LNCAP (cell line): ENCODE measurements at regions not wholly inside any gene's neighbourhood (a gene's known extent, or its start where the extent isn't known, plus 50 kb on each side); places are given as distances from the start of the nearest gene placed in this dataset.

Experiments
- TF ChIP-seq, protein P1 (sequence below): fragments of 450-650 bp; IDR thresholded peaks from 2 replicates; pipeline ENCODE4 v1.5.1; 2017; ENCODE audit warnings: mild to moderate bottlenecking

DNA sequence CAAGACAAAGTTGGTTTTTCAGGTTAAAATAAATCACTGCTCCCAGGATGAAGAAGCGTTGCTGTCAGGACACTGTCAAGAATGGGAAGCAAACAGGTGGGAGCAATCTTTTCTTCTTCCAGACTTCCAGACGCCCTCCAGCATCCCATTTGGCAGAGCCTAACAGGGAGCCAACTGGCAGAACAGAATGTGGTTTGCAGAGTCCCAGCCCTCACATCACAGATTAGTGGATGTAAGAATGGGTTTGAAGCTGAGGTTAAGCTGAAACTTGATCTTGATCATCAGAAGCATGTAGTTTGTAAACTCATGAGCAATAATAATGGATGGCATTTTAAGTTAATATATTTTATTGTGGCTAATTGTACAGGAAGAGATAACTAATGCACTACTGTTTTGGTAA is 636.4 kb downstream of the SLC6A15 start:
- TF ChIP-seq, protein P1, sequence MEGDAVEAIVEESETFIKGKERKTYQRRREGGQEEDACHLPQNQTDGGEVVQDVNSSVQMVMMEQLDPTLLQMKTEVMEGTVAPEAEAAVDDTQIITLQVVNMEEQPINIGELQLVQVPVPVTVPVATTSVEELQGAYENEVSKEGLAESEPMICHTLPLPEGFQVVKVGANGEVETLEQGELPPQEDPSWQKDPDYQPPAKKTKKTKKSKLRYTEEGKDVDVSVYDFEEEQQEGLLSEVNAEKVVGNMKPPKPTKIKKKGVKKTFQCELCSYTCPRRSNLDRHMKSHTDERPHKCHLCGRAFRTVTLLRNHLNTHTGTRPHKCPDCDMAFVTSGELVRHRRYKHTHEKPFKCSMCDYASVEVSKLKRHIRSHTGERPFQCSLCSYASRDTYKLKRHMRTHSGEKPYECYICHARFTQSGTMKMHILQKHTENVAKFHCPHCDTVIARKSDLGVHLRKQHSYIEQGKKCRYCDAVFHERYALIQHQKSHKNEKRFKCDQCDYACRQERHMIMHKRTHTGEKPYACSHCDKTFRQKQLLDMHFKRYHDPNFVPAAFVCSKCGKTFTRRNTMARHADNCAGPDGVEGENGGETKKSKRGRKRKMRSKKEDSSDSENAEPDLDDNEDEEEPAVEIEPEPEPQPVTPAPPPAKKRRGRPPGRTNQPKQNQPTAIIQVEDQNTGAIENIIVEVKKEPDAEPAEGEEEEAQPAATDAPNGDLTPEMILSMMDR = no peak

DNA sequence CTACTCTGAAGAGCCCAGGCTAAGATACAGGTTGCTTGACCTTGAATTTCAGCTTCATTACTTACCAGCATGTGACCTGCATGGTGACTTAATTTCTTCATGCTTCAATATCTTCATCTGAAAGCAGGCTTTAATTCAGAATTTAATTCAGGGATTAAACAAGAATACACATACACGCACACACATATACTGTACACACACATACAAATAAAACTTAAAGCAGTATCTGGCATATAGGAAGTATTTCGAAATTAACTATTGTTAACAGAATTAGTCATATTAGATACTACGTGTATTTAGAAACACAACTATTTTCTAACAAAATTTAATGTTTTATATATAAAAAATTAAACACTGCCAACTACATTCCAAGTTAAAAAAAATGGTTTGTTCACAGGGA is 640.3 kb downstream of the SLC6A15 start:
- TF ChIP-seq, protein P1 = no peak

DNA sequence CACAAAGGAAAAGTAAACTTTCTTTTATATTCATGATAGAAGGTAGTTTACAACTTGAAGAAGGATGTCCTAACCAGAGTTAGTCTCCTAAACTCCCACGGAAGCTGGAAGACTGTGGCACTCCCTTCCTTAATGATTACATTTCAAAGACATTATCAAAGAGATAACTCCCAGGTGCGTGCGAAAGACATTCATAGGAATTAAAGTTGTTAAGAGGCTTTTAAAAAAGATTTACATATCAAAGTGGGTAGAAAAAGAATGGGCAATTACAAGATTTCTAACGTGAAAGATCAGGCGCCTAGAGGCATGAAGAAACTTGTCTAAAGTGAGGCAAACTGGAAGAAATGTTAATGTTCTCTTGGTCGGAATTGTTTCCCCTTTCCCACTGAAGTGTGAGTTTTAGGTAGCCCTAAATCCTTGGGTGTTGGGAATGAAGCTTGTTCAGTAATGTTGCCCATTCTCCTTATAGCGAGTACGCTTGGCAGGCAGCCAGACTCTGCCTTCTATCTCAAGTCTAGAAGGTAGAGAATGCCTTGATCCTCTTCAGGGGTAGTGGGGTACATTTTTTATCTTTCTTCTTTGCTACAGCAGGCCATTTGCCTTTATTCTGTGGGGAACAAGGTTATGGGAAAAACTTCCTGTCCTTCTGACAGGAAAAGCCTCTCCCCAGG is 642.0 kb downstream of the SLC6A15 start:
- TF ChIP-seq, protein P1 = no peak

DNA sequence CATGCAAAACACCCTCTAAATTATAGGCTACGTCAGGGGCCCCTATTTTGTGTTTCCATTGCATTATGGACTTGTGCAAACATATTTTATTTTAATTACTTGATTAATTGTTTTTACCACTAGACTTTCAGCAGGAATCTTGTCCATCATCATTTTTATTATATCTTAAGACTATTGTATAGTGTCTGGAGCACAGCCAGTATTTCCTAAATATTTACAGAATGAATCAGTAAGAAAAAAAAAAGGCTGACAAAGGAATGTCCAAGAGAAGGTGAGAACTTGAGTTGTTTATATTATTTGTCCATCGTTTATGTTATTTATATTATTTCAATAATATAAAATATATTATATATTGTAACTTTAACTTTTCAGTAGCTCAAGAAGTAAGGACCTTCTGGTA is 664.7 kb downstream of the SLC6A15 start:
- TF ChIP-seq, protein P1 = no peak

DNA sequence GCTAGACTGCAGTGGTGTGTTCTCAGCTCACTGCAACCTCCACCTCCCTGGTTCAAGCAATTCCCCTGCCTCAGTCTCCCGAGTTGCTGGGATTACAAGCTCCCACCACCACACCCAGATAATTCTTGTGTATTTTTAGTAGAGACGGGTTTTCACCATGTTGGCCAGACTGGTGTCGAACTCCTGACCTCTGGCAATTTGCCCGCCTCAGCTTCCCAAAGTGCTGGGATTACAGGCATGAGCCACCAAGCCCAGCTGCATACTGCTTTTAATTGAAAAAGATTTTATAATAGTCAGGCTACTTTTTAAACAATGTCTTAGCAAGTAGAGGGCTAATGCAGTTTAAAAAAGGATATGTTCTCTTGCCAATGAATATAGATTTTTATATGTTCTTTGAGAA is 668.9 kb downstream of the SLC6A15 start:
- TF ChIP-seq, protein P1 = no peak

DNA sequence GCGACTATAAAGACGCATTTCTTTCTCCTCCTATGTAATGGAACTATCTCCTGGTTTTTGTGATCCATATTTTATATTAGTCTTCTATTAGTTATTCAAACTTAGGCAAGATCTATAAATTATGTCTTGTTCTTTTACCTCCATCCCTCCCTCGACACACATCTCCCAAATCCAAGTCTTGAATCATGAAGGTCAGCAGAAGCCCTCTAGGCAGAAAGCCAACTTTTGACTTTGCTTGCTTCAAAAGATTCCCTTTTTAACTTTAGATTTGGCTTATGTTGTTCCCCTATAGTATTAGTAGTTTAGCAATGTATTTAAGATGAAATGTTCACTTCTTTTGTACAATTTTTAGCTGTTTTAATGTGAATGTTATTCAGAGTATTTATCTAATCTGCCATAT is 689.8 kb downstream of the SLC6A15 start:
- TF ChIP-seq, protein P1 = no peak

DNA sequence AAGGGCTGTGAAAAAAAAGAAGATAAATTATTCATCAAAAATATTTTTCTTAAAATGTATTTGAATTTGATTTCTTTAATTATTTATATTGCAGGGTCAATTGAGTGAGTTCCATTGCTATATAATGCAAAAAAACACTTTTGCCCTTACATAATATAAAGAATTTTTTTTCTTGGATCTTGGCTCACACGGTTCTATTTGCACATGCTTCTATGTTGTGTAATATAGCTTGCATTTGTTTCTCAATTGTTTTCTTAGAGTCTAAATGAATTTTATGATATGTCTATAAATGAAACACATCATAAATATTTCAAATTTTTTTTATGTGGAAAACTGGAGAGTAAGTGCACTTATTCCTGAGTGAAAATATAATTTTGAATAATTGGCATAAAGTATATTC is 694.2 kb downstream of the SLC6A15 start:
- TF ChIP-seq, protein P1 = no peak

DNA sequence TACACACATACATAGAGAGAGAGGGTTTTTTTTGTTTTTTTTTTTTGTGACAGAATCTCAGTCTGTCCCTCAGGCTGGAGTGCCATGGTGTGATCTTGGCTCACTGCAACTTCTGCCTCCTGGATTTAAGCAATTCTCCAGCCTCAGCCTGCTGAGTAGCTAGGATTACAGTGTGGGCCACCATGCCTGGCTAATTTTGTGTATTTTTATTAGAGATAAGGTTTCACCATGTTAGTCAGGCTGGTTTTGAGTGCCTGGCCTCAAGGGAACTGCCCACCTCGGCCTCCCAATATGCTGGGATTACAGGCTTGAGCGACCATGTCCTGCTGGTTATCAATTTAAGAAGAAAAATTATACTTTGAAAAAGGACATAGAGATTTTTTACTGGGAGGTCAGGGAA is 710.6 kb downstream of the SLC6A15 start:
- TF ChIP-seq, protein P1 = no peak
